ENCODE measurements at regions not wholly inside any gene's neighbourhood (a gene's known extent, or its start where the extent isn't known, plus 50 kb on each side); places are given as distances from the start of the nearest gene placed in this dataset.

- Histone ChIP-seq H3K27me3 (ENCODE audit: control insufficient read depth, insufficient read depth, low read length) (no peaks in the 10 kb centered on the region), H3K36me3 (ENCODE audit: control insufficient read depth, insufficient read depth, low read length) (no peaks in the 10 kb centered on the region), H3K27ac (ENCODE audit: low read length) (no peak overlapping the region), H3K4me3 (ENCODE audit: low read length) (no peak overlapping the region), H3K9me3 (ENCODE audit: control insufficient read depth, low read depth, low read length) (peaks cover 3% of the 10 kb centered on the region), H3K4me1 (ENCODE audit: control insufficient read depth, insufficient read depth, low read length) (no peaks in the 10 kb centered on the region)
- WGBS (ENCODE audit: insufficient coverage, low lambda C conversion rate): 80% methylated on average over 1 of the region's 1 CpG
- DNase-seq: no peak
Measured at GRCh38 chr13:83355041-83355440, 527.2 kb downstream of the SLITRK1 start.

- WGBS (ENCODE audit: insufficient coverage, low lambda C conversion rate): 100% methylated on average over 1 of the region's 1 CpG
Measured at GRCh38 chr13:83352391-83352790, 529.9 kb downstream of the SLITRK1 start.

GRCh38 chr13:83350569-83350968, 531.7 kb downstream of the SLITRK1 start:
- Histone ChIP-seq H3K4me3 (ENCODE audit: low read length) (no peak overlapping the region), H3K36me3 (ENCODE audit: control insufficient read depth, insufficient read depth, low read length) (no peaks in the 10 kb centered on the region), H3K27me3 (ENCODE audit: control insufficient read depth, insufficient read depth, low read length) (no peaks in the 10 kb centered on the region), H3K4me1 (ENCODE audit: control insufficient read depth, insufficient read depth, low read length) (no peaks in the 10 kb centered on the region), H3K27ac (ENCODE audit: low read length) (no peak overlapping the region), H3K9me3 (ENCODE audit: control insufficient read depth, low read depth, low read length) (peaks cover 3% of the 10 kb centered on the region)
- WGBS (ENCODE audit: insufficient coverage, low lambda C conversion rate): 90% methylated on average over 2 of the region's 2 CpGs
- no peak for DNase-seq

More at GRCh38 chr13:83352391-83352790, 529.9 kb downstream of the SLITRK1 start:
- H3K9me3 ChIP-seq (ENCODE audit: control insufficient read depth, low read depth, low read length): peaks cover 3% of the 10 kb centered on the region
- DNase-seq: no peak
- H3K36me3 ChIP-seq (ENCODE audit: control insufficient read depth, insufficient read depth, low read length): no peaks in the 10 kb centered on the region
- H3K4me3 ChIP-seq (ENCODE audit: low read length): no peak overlapping the region
- no peaks in the 10 kb centered on the region for H3K4me1 ChIP-seq (ENCODE audit: control insufficient read depth, insufficient read depth, low read length)
- H3K27me3 ChIP-seq (ENCODE audit: control insufficient read depth, insufficient read depth, low read length): no peaks in the 10 kb centered on the region
- H3K27ac ChIP-seq (ENCODE audit: low read length): no peak overlapping the region

- no peaks in the 10 kb centered on the region for H3K9me3 ChIP-seq (ENCODE audit: control insufficient read depth, low read depth, low read length)
- H3K4me3 ChIP-seq (ENCODE audit: low read length): no peak overlapping the region
- H3K27me3 ChIP-seq (ENCODE audit: control insufficient read depth, insufficient read depth, low read length): no peaks in the 10 kb centered on the region
- DNase-seq: no peak
- no peaks in the 10 kb centered on the region for H3K4me1 ChIP-seq (ENCODE audit: control insufficient read depth, insufficient read depth, low read length)
- no peak overlapping the region for H3K27ac ChIP-seq (ENCODE audit: low read length)
- H3K36me3 ChIP-seq (ENCODE audit: control insufficient read depth, insufficient read depth, low read length): no peaks in the 10 kb centered on the region
- 86% methylated on average over 2 of the region's 2 CpGs for WGBS (ENCODE audit: insufficient coverage, low lambda C conversion rate)
Measured at GRCh38 chr13:83344518-83344917, 537.8 kb downstream of the SLITRK1 start.

GRCh38 chr13:83340170-83340569, 542.1 kb downstream of the SLITRK1 start:
- Histone ChIP-seq H3K4me3 (ENCODE audit: low read length) (no peak overlapping the region), H3K9me3 (ENCODE audit: control insufficient read depth, low read depth, low read length) (no peaks in the 10 kb centered on the region), H3K27me3 (ENCODE audit: control insufficient read depth, insufficient read depth, low read length) (no peaks in the 10 kb centered on the region), H3K36me3 (ENCODE audit: control insufficient read depth, insufficient read depth, low read length) (no peaks in the 10 kb centered on the region), H3K4me1 (ENCODE audit: control insufficient read depth, insufficient read depth, low read length) (no peaks in the 10 kb centered on the region), H3K27ac (ENCODE audit: low read length) (no peak overlapping the region)
- DNase-seq: no peak
- 40% methylated on average over 1 of the region's 2 CpGs for WGBS (ENCODE audit: insufficient coverage, low lambda C conversion rate)

- DNase-seq: no peak
- 74% methylated on average over 6 of the region's 7 CpGs for WGBS (ENCODE audit: insufficient coverage, low lambda C conversion rate)
- H3K4me1 ChIP-seq (ENCODE audit: control insufficient read depth, insufficient read depth, low read length): no peaks in the 10 kb centered on the region
- no peak overlapping the region for H3K4me3 ChIP-seq (ENCODE audit: low read length)
- H3K27me3 ChIP-seq (ENCODE audit: control insufficient read depth, insufficient read depth, low read length): no peaks in the 10 kb centered on the region
- no peak overlapping the region for H3K27ac ChIP-seq (ENCODE audit: low read length)
- no peaks in the 10 kb centered on the region for H3K9me3 ChIP-seq (ENCODE audit: control insufficient read depth, low read depth, low read length)
- H3K36me3 ChIP-seq (ENCODE audit: control insufficient read depth, insufficient read depth, low read length): no peaks in the 10 kb centered on the region
Measured at GRCh38 chr13:83333614-83334388, 548.5 kb downstream of the SLITRK1 start.

GRCh38 chr13:83332751-83333150, 549.5 kb downstream of the SLITRK1 start:
- Histone ChIP-seq H3K27me3 (ENCODE audit: control insufficient read depth, insufficient read depth, low read length) (no peaks in the 10 kb centered on the region), H3K27ac (ENCODE audit: low read length) (no peak overlapping the region)

GRCh38 chr13:83327091-83327490, 555.2 kb downstream of the SLITRK1 start:
- 89% methylated on average over 3 of the region's 5 CpGs for WGBS (ENCODE audit: insufficient coverage, low lambda C conversion rate)
- Histone ChIP-seq H3K36me3 (ENCODE audit: control insufficient read depth, insufficient read depth, low read length) (no peaks in the 10 kb centered on the region), H3K4me1 (ENCODE audit: control insufficient read depth, insufficient read depth, low read length) (no peaks in the 10 kb centered on the region), H3K27ac (ENCODE audit: low read length) (no peak overlapping the region), H3K4me3 (ENCODE audit: low read length) (no peak overlapping the region), H3K9me3 (ENCODE audit: control insufficient read depth, low read depth, low read length) (no peaks in the 10 kb centered on the region), H3K27me3 (ENCODE audit: control insufficient read depth, insufficient read depth, low read length) (no peaks in the 10 kb centered on the region)
- DNase-seq: no peak

More at GRCh38 chr13:83332751-83333150, 549.5 kb downstream of the SLITRK1 start:
- DNase-seq: no peak
- Histone ChIP-seq H3K4me1 (ENCODE audit: control insufficient read depth, insufficient read depth, low read length) (no peaks in the 10 kb centered on the region), H3K36me3 (ENCODE audit: control insufficient read depth, insufficient read depth, low read length) (no peaks in the 10 kb centered on the region), H3K9me3 (ENCODE audit: control insufficient read depth, low read depth, low read length) (no peaks in the 10 kb centered on the region), H3K4me3 (ENCODE audit: low read length) (no peak overlapping the region)
- WGBS (ENCODE audit: insufficient coverage, low lambda C conversion rate): 100% methylated on average over 2 of the region's 3 CpGs

GRCh38 chr13:83325125-83325853, 557.0 kb downstream of the SLITRK1 start:
- no peaks in the 10 kb centered on the region for H3K4me1 ChIP-seq (ENCODE audit: control insufficient read depth, insufficient read depth, low read length)
- no peaks in the 10 kb centered on the region for H3K9me3 ChIP-seq (ENCODE audit: control insufficient read depth, low read depth, low read length)
- H3K27me3 ChIP-seq (ENCODE audit: control insufficient read depth, insufficient read depth, low read length): no peaks in the 10 kb centered on the region
- H3K27ac ChIP-seq (ENCODE audit: low read length): no peak overlapping the region
- H3K36me3 ChIP-seq (ENCODE audit: control insufficient read depth, insufficient read depth, low read length): no peaks in the 10 kb centered on the region
- DNase-seq: no peak
- no peak overlapping the region for H3K4me3 ChIP-seq (ENCODE audit: low read length)
- 100% methylated on average over 1 of the region's 2 CpGs for WGBS (ENCODE audit: insufficient coverage, low lambda C conversion rate)

- Histone ChIP-seq H3K9me3 (ENCODE audit: control insufficient read depth, low read depth, low read length) (no peaks in the 10 kb centered on the region), H3K27ac (ENCODE audit: low read length) (no peak overlapping the region), H3K4me1 (ENCODE audit: control insufficient read depth, insufficient read depth, low read length) (no peaks in the 10 kb centered on the region), H3K4me3 (ENCODE audit: low read length) (no peak overlapping the region), H3K36me3 (ENCODE audit: control insufficient read depth, insufficient read depth, low read length) (no peaks in the 10 kb centered on the region), H3K27me3 (ENCODE audit: control insufficient read depth, insufficient read depth, low read length) (no peaks in the 10 kb centered on the region)
- DNase-seq: no peak
- WGBS (ENCODE audit: insufficient coverage, low lambda C conversion rate): 80% methylated on average over 2 of the region's 2 CpGs
Measured at GRCh38 chr13:83311886-83312577, 570.2 kb downstream of the SLITRK1 start.
